ENCODE measurements at regions not wholly inside any gene's neighbourhood (a gene's known extent, or its start where the extent isn't known, plus 50 kb on each side); places are given as distances from the start of the nearest gene placed in this dataset.

- TF ChIP-seq EZH2phosphoT487 (IDR thresholded peaks at IDR 0.05; ENCODE audit: low read depth) (no peak), CTCF (IDR thresholded peaks at IDR 0.05; ENCODE audit: low read depth, low read length) (no peak)
Measured at GRCh38 chr10:28157379-28157778, 145.5 kb downstream of the MPP7 start.
